HepG2 (cell line): ENCODE measurements at regions not wholly inside any gene's neighbourhood (a gene's known extent, or its start where the extent isn't known, plus 50 kb on each side); places are given as distances from the start of the nearest gene placed in this dataset.

Source experiments
- HNRNPH1 ChIP-seq: fragments of 200-400 bp; formaldehyde crosslinking; optimal IDR thresholded peaks from 2 replicates; pipeline ENCODE3; 2017; ENCODE audit warnings: mild to moderate bottlenecking, low read depth, low read length
- TAF15 ChIP-seq: fragments of 200-400 bp; formaldehyde crosslinking; IDR thresholded peaks from one replicate; pipeline ENCODE4 v1.6.1; 2018; ENCODE audit warnings: mild to moderate bottlenecking, low read depth, low read length; ENCODE audit not compliant: poor library complexity, severe bottlenecking
- ZNF569 ChIP-seq: sonication (generic); formaldehyde crosslinking; IDR thresholded peaks from 2 replicates; pipeline ENCODE4 v1.5.0; 2020; ENCODE audit warnings: mild to moderate bottlenecking, missing genetic modification reagents, moderate library complexity, borderline replicate concordance
- TF ChIP-seq, protein P1 (sequence below): sonication (generic); formaldehyde crosslinking; IDR thresholded peaks from 2 replicates; pipeline ENCODE4 v1.5.1; 2020; ENCODE audit warnings: mild to moderate bottlenecking, missing genetic modification reagents, moderate library complexity
- TF ChIP-seq, protein P2 (sequence below): sonication (generic); formaldehyde crosslinking; IDR thresholded peaks from 2 replicates; pipeline ENCODE4 v1.4.0; 2020; ENCODE audit warnings: mild to moderate bottlenecking, missing genetic modification reagents

DNA sequence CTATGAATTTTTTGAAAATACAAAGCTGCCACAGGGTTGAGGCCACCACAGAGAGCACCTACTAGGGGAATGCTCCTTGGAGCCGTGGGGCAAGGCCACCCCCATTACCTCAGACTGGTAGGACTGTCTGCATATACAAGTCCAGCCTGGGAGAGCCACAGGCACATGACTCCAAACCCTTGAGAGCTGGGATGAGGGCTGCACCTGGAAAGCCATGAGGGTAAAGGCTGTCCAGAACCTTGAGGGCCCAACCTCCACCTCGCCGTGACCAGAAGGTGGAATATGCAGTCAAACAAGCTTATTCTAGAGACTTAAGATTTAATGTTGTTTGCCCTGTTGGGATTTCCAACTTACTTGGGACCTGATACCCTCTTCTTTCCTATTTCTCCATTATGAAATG lies 69.5 kb upstream of the TSLP start (continued):
- TF ChIP-seq TAF15 (no peak), ZNF569 (no peak), HNRNPH1 (no peak)
- TF ChIP-seq, protein P1, sequence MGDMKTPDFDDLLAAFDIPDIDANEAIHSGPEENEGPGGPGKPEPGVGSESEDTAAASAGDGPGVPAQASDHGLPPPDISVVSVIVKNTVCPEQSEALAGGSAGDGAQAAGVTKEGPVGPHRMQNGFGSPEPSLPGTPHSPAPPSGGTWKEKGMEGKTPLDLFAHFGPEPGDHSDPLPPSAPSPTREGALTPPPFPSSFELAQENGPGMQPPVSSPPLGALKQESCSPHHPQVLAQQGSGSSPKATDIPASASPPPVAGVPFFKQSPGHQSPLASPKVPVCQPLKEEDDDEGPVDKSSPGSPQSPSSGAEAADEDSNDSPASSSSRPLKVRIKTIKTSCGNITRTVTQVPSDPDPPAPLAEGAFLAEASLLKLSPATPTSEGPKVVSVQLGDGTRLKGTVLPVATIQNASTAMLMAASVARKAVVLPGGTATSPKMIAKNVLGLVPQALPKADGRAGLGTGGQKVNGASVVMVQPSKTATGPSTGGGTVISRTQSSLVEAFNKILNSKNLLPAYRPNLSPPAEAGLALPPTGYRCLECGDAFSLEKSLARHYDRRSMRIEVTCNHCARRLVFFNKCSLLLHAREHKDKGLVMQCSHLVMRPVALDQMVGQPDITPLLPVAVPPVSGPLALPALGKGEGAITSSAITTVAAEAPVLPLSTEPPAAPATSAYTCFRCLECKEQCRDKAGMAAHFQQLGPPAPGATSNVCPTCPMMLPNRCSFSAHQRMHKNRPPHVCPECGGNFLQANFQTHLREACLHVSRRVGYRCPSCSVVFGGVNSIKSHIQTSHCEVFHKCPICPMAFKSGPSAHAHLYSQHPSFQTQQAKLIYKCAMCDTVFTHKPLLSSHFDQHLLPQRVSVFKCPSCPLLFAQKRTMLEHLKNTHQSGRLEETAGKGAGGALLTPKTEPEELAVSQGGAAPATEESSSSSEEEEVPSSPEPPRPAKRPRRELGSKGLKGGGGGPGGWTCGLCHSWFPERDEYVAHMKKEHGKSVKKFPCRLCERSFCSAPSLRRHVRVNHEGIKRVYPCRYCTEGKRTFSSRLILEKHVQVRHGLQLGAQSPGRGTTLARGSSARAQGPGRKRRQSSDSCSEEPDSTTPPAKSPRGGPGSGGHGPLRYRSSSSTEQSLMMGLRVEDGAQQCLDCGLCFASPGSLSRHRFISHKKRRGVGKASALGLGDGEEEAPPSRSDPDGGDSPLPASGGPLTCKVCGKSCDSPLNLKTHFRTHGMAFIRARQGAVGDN: no peak
- TF ChIP-seq, protein P2, sequence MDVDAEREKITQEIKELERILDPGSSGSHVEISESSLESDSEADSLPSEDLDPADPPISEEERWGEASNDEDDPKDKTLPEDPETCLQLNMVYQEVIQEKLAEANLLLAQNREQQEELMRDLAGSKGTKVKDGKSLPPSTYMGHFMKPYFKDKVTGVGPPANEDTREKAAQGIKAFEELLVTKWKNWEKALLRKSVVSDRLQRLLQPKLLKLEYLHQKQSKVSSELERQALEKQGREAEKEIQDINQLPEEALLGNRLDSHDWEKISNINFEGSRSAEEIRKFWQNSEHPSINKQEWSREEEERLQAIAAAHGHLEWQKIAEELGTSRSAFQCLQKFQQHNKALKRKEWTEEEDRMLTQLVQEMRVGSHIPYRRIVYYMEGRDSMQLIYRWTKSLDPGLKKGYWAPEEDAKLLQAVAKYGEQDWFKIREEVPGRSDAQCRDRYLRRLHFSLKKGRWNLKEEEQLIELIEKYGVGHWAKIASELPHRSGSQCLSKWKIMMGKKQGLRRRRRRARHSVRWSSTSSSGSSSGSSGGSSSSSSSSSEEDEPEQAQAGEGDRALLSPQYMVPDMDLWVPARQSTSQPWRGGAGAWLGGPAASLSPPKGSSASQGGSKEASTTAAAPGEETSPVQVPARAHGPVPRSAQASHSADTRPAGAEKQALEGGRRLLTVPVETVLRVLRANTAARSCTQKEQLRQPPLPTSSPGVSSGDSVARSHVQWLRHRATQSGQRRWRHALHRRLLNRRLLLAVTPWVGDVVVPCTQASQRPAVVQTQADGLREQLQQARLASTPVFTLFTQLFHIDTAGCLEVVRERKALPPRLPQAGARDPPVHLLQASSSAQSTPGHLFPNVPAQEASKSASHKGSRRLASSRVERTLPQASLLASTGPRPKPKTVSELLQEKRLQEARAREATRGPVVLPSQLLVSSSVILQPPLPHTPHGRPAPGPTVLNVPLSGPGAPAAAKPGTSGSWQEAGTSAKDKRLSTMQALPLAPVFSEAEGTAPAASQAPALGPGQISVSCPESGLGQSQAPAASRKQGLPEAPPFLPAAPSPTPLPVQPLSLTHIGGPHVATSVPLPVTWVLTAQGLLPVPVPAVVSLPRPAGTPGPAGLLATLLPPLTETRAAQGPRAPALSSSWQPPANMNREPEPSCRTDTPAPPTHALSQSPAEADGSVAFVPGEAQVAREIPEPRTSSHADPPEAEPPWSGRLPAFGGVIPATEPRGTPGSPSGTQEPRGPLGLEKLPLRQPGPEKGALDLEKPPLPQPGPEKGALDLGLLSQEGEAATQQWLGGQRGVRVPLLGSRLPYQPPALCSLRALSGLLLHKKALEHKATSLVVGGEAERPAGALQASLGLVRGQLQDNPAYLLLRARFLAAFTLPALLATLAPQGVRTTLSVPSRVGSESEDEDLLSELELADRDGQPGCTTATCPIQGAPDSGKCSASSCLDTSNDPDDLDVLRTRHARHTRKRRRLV: no peak
- TF ChIP-seq, all 625 proteins: peak for 0
